HG03066 (cell line): ENCODE measurements at regions not wholly inside any gene's neighbourhood (a gene's known extent, or its start where the extent isn't known, plus 50 kb on each side); places are given as distances from the start of the nearest gene placed in this dataset.
"Not testable (repeated sequence)": the region's sequence is repeated elsewhere in the genome, so short reads cannot be mapped to it uniquely, and the experiment has no call there.

Experiments used
- ATAC-seq: cut with Tn5 transposase; IDR thresholded peaks from one replicate; pipeline ENCODE4 v1.9.1; 2021; ENCODE audit warnings: low read depth; ENCODE audit not compliant: unreplicated experiment

- no peak for ATAC-seq
Observed at GRCh38 chr3:127045435-127046045, 62.6 kb downstream of the PLXNA1 start.

DNA sequence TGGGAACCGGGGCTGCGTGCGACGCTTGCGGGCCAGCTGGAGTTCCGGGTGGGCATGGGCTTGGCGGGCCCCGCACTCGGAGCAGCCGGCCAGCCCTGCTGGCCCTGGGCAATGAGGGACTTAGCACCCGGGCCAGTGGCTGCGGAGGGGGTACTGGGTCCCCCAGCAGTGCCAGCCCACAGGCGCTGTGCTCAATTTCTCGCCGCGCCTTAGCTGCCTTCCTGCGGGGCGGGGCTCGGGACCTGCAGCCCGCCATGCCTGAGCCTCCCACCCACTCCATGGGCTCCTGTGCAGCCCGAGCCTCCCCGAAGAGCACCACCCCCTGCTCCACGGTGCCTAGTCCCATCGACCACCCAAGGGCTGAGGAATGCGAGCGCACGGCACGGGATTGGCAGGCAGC, 63.8 kb downstream of the PLXNA1 start:
- ATAC-seq = not testable (repeated sequence)

- ATAC-seq = no peak
Observed at GRCh38 chr3:127049393-127049792, 66.5 kb downstream of the PLXNA1 start.

GRCh38 chr3:127050733-127051132, 67.8 kb downstream of the PLXNA1 start:
- no peak for ATAC-seq

DNA sequence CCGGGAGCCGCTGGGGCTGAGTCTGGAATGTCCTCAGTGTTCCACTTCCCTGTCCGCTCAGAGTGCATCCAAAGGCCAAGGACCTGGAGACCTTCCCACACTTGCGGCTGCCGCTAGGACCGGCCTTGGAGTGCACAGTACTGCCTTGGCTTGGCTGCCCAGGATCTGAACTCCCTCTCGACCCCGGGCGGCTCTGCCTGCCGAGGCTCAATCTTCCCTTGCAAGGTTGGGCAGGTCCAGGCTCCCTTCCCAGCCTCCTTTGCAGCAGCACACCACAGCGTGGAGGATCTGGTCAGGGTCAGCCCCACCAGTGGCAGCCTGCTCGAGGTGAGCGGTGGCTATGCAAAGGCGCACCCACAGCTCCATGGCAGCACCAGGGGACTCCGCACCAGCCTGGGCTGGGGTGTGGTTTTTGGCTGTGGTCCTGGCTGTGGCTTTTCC, 69.2 kb downstream of the PLXNA1 start:
- no peak for ATAC-seq

GRCh38 chr3:127053026-127053425, 70.1 kb downstream of the PLXNA1 start:
- ATAC-seq = no peak

- no peak for ATAC-seq
Observed at GRCh38 chr3:127053450-127053849, 70.5 kb downstream of the PLXNA1 start.

DNA sequence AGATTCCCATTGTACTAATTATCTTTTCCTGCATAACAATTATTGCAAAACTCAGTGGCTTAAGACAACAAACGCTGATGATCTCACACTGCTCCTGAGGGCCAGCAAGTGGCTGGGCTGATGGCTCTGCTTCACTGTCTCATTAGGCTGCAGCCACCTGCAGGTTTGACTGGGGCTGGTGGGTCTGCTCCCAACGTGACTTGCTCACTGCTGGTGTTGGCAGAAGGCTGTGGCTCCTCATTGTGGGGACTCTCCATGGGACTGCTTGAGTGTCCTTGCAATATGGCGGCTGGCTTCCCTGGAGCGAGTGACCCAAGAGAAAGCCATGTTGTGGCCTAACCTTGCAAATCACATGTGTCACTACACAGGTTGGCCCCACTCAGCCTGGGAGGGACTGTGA, 71.1 kb downstream of the PLXNA1 start:
- ATAC-seq = no peak

GRCh38 chr3:127056281-127056680, 73.4 kb downstream of the PLXNA1 start:
- no peak for ATAC-seq

DNA sequence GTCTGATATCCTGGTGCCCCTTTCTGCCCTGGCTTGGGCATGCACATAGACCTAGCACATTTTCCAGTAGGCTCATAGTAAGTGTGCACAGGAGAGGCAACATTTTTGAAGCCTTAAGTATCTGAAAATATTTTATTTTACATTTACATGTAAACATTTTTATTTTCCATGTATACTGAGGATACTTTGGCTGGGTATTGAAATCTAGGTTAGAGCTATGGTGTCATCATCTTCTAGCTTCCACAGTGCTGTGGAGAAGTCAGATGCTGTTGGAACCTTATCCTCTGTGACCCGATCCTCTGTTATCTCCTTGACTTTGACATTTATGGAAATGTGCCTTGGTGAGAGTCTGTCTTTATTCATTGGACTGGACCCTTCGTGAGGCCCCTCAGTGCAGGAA, 74.1 kb downstream of the PLXNA1 start:
- ATAC-seq = no peak

- no peak for ATAC-seq
Observed at GRCh38 chr3:127059072-127059471, 76.2 kb downstream of the PLXNA1 start.

GRCh38 chr3:127061641-127062040, 78.7 kb downstream of the PLXNA1 start:
- ATAC-seq = no peak

GRCh38 chr3:127062926-127063325, 80.0 kb downstream of the PLXNA1 start:
- no peak for ATAC-seq

- ATAC-seq = no peak
Observed at GRCh38 chr3:127063916-127064315, 81.0 kb downstream of the PLXNA1 start.

- no peak for ATAC-seq
Observed at GRCh38 chr3:127064391-127065137, 81.6 kb downstream of the PLXNA1 start.

DNA sequence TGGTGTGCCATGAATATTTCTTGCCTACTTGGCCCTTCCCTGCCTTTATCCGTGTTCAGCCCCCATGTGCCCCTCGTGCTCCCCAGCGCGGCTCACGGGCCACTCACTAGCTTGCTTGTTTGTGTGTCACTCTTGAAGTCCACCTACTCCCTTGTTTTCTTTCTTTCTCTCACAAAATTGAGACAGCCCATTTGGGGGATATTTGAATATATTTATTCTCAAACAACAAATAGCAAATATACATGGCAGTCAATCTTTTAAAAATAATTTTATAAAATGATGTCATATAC, 82.2 kb downstream of the PLXNA1 start:
- ATAC-seq = no peak

DNA sequence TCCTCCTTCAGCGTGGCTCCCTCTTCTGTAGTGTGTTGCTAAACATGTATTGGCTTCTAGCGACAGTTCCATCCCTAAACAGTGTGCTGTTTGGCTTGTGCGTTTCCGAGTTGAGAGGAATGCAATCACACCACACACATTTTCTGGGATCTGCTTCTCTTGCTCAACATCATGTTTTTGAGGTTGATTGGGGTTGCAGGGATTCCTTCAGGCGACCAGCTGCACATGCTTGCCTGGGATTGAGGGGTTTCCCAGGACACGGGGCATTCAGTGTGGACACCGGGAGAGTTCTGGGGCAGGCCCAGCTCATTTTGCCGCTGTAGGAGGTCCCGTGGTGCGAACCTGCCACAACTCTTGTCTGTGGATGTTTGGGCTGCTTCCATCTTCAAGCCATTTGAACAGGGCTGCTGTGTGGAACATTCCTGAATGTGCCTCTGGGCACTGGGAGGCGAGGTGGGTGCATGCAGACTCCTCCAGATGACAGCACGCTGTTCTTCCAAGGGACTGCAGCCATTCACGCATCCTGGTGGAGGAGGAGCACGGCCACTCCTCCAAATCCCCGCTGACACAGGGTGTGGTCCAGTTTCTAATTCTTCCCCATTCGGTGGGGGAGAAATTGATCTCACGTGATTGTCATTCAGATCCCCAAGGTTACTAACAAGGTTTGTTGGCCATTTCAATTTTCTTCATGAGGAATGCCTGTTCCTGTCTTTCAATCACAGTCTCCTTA, 82.8 kb downstream of the PLXNA1 start:
- no peak for ATAC-seq

GRCh38 chr3:127066635-127067034, 83.7 kb downstream of the PLXNA1 start:
- no peak for ATAC-seq

- ATAC-seq = no peak
Observed at GRCh38 chr3:127067116-127067910, 84.4 kb downstream of the PLXNA1 start.

DNA sequence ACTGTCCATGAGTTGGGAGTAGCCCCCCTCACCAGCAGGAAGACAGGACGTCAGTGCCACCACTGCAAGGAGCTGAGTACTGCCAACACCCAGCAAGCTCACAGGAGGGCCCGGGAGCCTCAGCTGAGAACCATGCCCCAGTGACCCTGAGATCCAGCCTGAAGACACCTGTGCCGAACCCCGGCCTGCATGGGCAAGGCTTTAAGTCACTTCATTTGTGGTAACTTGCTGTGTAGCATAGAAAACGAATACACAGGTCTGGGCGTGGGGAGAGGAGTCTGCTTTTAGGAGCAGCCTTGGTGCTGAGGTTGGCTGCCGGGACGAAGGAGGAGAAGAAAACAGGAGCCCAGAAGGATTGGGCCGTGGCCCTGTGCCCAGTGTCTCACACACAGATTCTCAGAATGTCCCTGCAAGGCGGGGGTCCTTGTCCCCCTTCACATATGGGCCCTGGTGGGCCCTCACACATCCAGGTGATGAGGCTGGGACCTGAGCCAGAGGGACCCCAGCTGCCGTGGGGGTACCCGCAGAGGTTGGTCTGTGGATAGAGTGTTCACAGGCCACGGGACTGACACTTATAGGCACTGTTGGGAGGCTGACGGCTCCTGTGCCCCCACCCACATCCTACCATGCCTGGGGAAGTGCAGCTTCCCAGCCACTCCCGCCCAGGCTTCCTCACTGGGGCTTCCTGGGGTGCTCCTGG, 85.3 kb downstream of the PLXNA1 start:
- no peak for ATAC-seq
